ENCODE measurements at regions not wholly inside any gene's neighbourhood (a gene's known extent, or its start where the extent isn't known, plus 50 kb on each side); places are given as distances from the start of the nearest gene placed in this dataset.

DNA sequence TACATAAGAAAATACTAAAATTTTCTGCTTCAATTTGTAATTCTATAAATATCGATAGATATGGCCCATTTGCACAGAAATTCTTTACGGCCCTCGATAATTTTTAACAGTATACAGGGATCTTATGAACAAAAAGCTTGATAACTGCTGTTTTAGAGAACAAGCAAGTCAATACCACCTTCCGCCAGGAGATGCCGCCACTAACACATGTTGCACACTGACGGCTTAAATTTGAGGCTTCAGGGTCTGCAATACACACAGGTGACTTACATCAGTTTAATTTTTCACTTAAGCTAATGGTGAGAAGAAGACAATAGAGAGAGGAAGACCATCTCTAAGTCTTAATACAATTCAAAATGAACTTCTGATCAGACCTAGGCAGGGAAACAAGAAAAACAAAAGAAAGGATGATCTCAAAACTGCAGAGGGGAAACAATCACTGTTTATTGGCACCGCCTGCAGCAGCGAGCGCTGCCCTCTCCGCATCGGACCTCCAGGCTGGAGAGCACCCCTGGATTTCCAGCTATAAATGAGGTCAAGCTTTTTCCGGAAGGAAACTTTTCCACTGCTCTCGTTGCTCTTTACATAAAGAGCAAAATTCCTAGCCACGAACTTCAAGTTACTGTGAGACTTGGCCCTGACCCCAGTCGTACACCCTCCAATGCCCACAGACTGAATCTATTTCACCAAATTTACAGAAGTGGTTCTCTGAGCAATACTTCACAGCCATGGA lies 53.9 kb downstream of the OTOR start:
- CTCF ChIA-PET, result interaction anchor here (0.6 to 7.9 kb wide), 15 partner anchors 9 to 703 kb away, joined by 3 to 118 read pairs (median 4); no protein-coding TSS in a partner anchor
- H3K27me3 Mint-ChIP-seq (ENCODE audit: low read depth), result peaks cover 46% of the 10 kb centered on the region
- no peak overlapping the region for H3K4me3 Mint-ChIP-seq
- H3K36me3 Mint-ChIP-seq (ENCODE audit: low read depth), result no peaks in the 10 kb centered on the region
- no peak overlapping the region for H3K27ac Mint-ChIP-seq
- peak; percentile 78 for DNase-seq
- H3K9me3 Mint-ChIP-seq, result no peaks in the 10 kb centered on the region
- intact Hi-C loops (cut with micrococcal nuclease), result loop anchor here (1.0 kb wide), 1 partner anchor 19 kb away; no protein-coding TSS in a partner anchor
- H3K4me1 Mint-ChIP-seq (ENCODE audit: low read depth), result no peaks in the 10 kb centered on the region

- intact Hi-C loops (cut with micrococcal nuclease), result loop anchor here (1.0 kb wide), 1 partner anchor 19 kb away; no protein-coding TSS in a partner anchor
- Mint-ChIP-seq H3K27ac (no peak overlapping the region), H3K4me1 (ENCODE audit: low read depth) (no peaks in the 10 kb centered on the region), H3K4me3 (no peak overlapping the region), H3K36me3 (ENCODE audit: low read depth) (no peaks in the 10 kb centered on the region), H3K9me3 (no peaks in the 10 kb centered on the region), H3K27me3 (ENCODE audit: low read depth) (peaks cover 49% of the 10 kb centered on the region)
- CTCF ChIA-PET, result interaction anchor here (0.7 to 7.9 kb wide), 11 partner anchors 8 to 648 kb away, joined by 3 to 118 read pairs (median 4); no protein-coding TSS in a partner anchor
- no peak for DNase-seq
Observed at GRCh38 chr20:16802652-16802935, 54.4 kb downstream of the OTOR start.

- CTCF ChIA-PET, result interaction anchor here (0.5 to 7.9 kb wide), 18 partner anchors 9 to 649 kb away, joined by 3 to 118 read pairs (median 3); no protein-coding TSS in a partner anchor
- Mint-ChIP-seq H3K27ac (no peak overlapping the region), H3K9me3 (no peaks in the 10 kb centered on the region), H3K27me3 (ENCODE audit: low read depth) (peaks cover 55% of the 10 kb centered on the region), H3K36me3 (ENCODE audit: low read depth) (no peaks in the 10 kb centered on the region), H3K4me3 (no peak overlapping the region), H3K4me1 (ENCODE audit: low read depth) (no peaks in the 10 kb centered on the region)
- peak; percentile 69 for DNase-seq
- intact Hi-C loops (cut with micrococcal nuclease), result loop anchor here (1.0 kb wide), 1 partner anchor 627 kb away; no protein-coding TSS in a partner anchor
Observed at GRCh38 chr20:16803965-16804792, 56.0 kb downstream of the OTOR start.

GRCh38 chr20:16804793-16805187 lies 56.6 kb downstream of the OTOR start:
- Mint-ChIP-seq H3K27ac (no peak overlapping the region), H3K9me3 (no peaks in the 10 kb centered on the region)

DNA sequence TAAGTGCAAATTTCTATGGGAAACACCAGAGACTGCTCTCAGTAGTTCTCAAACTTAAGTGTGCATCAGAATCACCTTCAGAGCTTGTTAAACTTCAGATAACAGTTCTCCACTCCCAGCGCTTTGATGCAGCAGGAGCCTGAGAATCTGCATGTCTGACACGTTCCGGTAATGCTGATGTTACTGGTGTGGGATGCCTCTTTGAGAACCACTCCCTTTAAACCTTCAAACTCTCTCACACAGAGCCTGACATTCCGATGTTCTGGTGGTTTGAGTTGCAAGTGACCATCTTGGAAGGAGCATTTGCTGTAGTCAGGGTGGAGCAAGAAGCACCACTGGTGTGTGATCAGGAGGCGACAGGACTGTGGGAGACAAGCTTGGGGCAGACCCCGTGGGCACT lies 57.9 kb downstream of the OTOR start:
- H3K27me3 Mint-ChIP-seq (ENCODE audit: low read depth), result peaks cover 54% of the 10 kb centered on the region
- no peaks in the 10 kb centered on the region for H3K9me3 Mint-ChIP-seq
- DNase-seq, result no peak
- H3K27ac Mint-ChIP-seq, result no peak overlapping the region
- CTCF ChIA-PET, result interaction anchor here (1.0 to 2.1 kb wide), 2 partner anchors 15 to 32 kb away, joined by 3 to 8 read pairs; no protein-coding TSS in a partner anchor
- H3K4me3 Mint-ChIP-seq, result no peak overlapping the region
- no peaks in the 10 kb centered on the region for H3K4me1 Mint-ChIP-seq (ENCODE audit: low read depth)
- intact Hi-C loops (cut with micrococcal nuclease), result no loop called here
- H3K36me3 Mint-ChIP-seq (ENCODE audit: low read depth), result no peaks in the 10 kb centered on the region

More at GRCh38 chr20:16804793-16805187, 56.6 kb downstream of the OTOR start:
- CTCF ChIA-PET, result interaction anchor here (0.6 to 7.9 kb wide), 5 partner anchors 8 to 627 kb away, joined by 3 to 118 read pairs (median 9); no protein-coding TSS in a partner anchor
- peaks cover 57% of the 10 kb centered on the region for H3K27me3 Mint-ChIP-seq (ENCODE audit: low read depth)
- no peak overlapping the region for H3K4me3 Mint-ChIP-seq
- no peak for DNase-seq
- H3K36me3 Mint-ChIP-seq (ENCODE audit: low read depth), result no peaks in the 10 kb centered on the region
- no peaks in the 10 kb centered on the region for H3K4me1 Mint-ChIP-seq (ENCODE audit: low read depth)
- intact Hi-C loops (cut with micrococcal nuclease), result loop anchor here (1.0 kb wide), 1 partner anchor 627 kb away; no protein-coding TSS in a partner anchor

DNA sequence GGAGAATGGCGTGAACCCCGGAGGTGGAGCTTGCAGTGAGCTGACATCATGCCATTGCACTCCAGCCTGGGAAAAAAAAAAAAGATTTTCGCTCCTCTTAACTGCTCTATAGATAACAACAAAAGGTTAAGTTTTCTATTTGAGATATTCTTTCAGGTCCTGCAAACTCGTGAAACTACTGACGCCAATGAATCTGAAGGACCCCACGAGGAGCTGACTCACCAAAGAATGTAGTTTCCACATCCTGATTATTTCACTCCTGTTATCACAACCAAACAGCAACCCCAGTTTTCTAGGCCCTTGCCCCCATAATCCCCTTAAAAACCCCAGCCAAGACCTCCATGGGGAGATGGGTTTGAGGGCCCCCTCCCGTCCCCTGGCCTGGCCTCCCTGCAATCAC lies 58.7 kb downstream of the OTOR start:
- Mint-ChIP-seq H3K4me1 (ENCODE audit: low read depth) (no peaks in the 10 kb centered on the region), H3K27me3 (ENCODE audit: low read depth) (peaks cover 53% of the 10 kb centered on the region), H3K9me3 (no peaks in the 10 kb centered on the region), H3K4me3 (no peak overlapping the region), H3K27ac (no peak overlapping the region), H3K36me3 (ENCODE audit: low read depth) (no peaks in the 10 kb centered on the region)
- CTCF ChIA-PET, result interaction anchor here (2.1 kb wide), 1 partner anchor 15 kb away, joined by 8 read pairs; no protein-coding TSS in a partner anchor
- DNase-seq, result no peak
- intact Hi-C loops (cut with micrococcal nuclease), result no loop called here

GRCh38 chr20:16808796-16809195 lies 60.6 kb downstream of the OTOR start:
- Mint-ChIP-seq H3K27me3 (ENCODE audit: low read depth) (peaks cover 37% of the 10 kb centered on the region), H3K4me1 (ENCODE audit: low read depth) (no peaks in the 10 kb centered on the region), H3K4me3 (no peak overlapping the region), H3K36me3 (ENCODE audit: low read depth) (no peaks in the 10 kb centered on the region), H3K9me3 (no peaks in the 10 kb centered on the region), H3K27ac (no peak overlapping the region)
- CTCF ChIA-PET, result interaction anchor here (0.6 to 1.2 kb wide), 5 partner anchors 12 to 624 kb away, joined by 3 to 10 read pairs (median 4); no protein-coding TSS in a partner anchor
- intact Hi-C loops (cut with micrococcal nuclease), result no loop called here
- no peak for DNase-seq

DNA sequence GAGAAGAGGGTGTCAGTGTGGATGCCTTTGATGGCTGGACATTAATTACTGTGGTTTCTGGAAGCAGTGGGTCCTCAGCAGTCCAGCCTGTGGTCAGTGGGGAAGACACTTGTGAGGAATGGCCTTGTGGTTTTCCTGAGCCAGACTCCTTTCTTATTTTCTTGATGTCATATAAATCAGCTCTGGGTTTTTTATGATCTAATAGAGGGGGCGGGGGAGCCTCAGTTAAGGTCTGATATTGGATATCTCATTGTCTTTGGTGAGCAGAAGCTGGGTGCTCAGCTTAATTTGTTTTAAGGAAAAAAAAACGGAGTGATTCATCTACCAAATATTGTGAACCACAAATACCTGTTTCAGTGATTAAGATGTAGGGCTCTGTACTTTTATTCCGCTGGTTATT lies 62.1 kb downstream of the OTOR start:
- DNase-seq, result no peak
- Mint-ChIP-seq H3K27ac (no peak overlapping the region), H3K4me3 (no peak overlapping the region), H3K4me1 (ENCODE audit: low read depth) (no peaks in the 10 kb centered on the region), H3K27me3 (ENCODE audit: low read depth) (peaks cover 26% of the 10 kb centered on the region), H3K36me3 (ENCODE audit: low read depth) (no peaks in the 10 kb centered on the region), H3K9me3 (no peaks in the 10 kb centered on the region)
- CTCF ChIA-PET, result interaction anchor here (1.7 to 2.6 kb wide), 2 partner anchors 8 to 11 kb away, joined by 7 to 21 read pairs; no protein-coding TSS in a partner anchor
- intact Hi-C loops (cut with micrococcal nuclease), result no loop called here

- Mint-ChIP-seq H3K4me3 (no peak overlapping the region), H3K36me3 (ENCODE audit: low read depth) (no peaks in the 10 kb centered on the region), H3K27me3 (ENCODE audit: low read depth) (peaks cover 5% of the 10 kb centered on the region), H3K9me3 (no peaks in the 10 kb centered on the region), H3K4me1 (ENCODE audit: low read depth) (no peaks in the 10 kb centered on the region), H3K27ac (no peak overlapping the region)
- DNase-seq, result no peak
- CTCF ChIA-PET, result interaction anchor here (1.6 to 2.2 kb wide), 2 partner anchors 12 to 14 kb away, joined by 5 to 10 read pairs; no protein-coding TSS in a partner anchor
- intact Hi-C loops (cut with micrococcal nuclease), result no loop called here
Observed at GRCh38 chr20:16816192-16816591, 68.0 kb downstream of the OTOR start.

GRCh38 chr20:16819483-16819882 lies 71.3 kb downstream of the OTOR start:
- CTCF ChIA-PET, result interaction anchor here (0.6 to 4.8 kb wide), 2 partner anchors 18 to 98 kb away, joined by 3 to 118 read pairs; no protein-coding TSS in a partner anchor
- Mint-ChIP-seq H3K27me3 (ENCODE audit: low read depth) (peaks cover 18% of the 10 kb centered on the region), H3K9me3 (no peaks in the 10 kb centered on the region), H3K4me1 (ENCODE audit: low read depth) (no peaks in the 10 kb centered on the region), H3K36me3 (ENCODE audit: low read depth) (no peaks in the 10 kb centered on the region), H3K4me3 (no peak overlapping the region), H3K27ac (no peak overlapping the region)
- intact Hi-C loops (cut with micrococcal nuclease), result no loop called here
- no peak for DNase-seq

GRCh38 chr20:16821211-16822089 lies 73.3 kb downstream of the OTOR start:
- CTCF ChIA-PET, result interaction anchor here (0.6 to 4.8 kb wide), 28 partner anchors 8 to 1651 kb away, joined by 3 to 118 read pairs (median 4); no protein-coding TSS in a partner anchor
- Mint-ChIP-seq H3K4me3 (no peak overlapping the region), H3K9me3 (peaks cover 2% of the 10 kb centered on the region), H3K27ac (no peak overlapping the region), H3K36me3 (ENCODE audit: low read depth) (no peaks in the 10 kb centered on the region), H3K27me3 (ENCODE audit: low read depth) (peaks cover 18% of the 10 kb centered on the region), H3K4me1 (ENCODE audit: low read depth) (no peaks in the 10 kb centered on the region)
- intact Hi-C loops (cut with micrococcal nuclease), result loop anchor here (1.0 to 2.0 kb wide), 2 partner anchors 19 to 303 kb away; no protein-coding TSS in a partner anchor
- DNase-seq, result peak; percentile 38
